HFF-Myc (cell line): ENCODE measurements at regions not wholly inside any gene's neighbourhood (a gene's known extent, or its start where the extent isn't known, plus 50 kb on each side); places are given as distances from the start of the nearest gene placed in this dataset.

ENCODE experiments used
- DNase-seq: peaks from one replicate; pipeline ENCODE4 v3.0.0-alpha.2; 2011; ENCODE audit warnings: low read depth; ENCODE audit errors: extremely low read depth
- H3K4me3 ChIP-seq: replicated peaks from 2 replicates; pipeline ENCODE4 v1.5.1; 2011; ENCODE audit warnings: low read depth, mild to moderate bottlenecking, control low read depth, low read length
- CTCF ChIP-seq: IDR thresholded peaks from 2 replicates; pipeline ENCODE4 v1.5.1; 2012; ENCODE audit warnings: mild to moderate bottlenecking, low read depth, low read length, control low read depth; ENCODE audit errors: missing control alignments

- DNase-seq: no peak
- H3K4me3 ChIP-seq: no peak overlapping the region
- no peak for TF ChIP-seq CTCF
These were observed 259.2 kb downstream of the WDR11 start for GRCh38 chr10:121110369-121110768.

- no peak overlapping the region for H3K4me3 ChIP-seq
- TF ChIP-seq CTCF: no peak
- no peak for DNase-seq
These were observed 261.0 kb downstream of the WDR11 start for GRCh38 chr10:121112136-121112535.

- DNase-seq: no peak
- H3K4me3 ChIP-seq: no peak overlapping the region
- TF ChIP-seq CTCF: no peak
These were observed 261.6 kb downstream of the WDR11 start for GRCh38 chr10:121112579-121113384.

- DNase-seq: no peak
- H3K4me3 ChIP-seq: no peak overlapping the region
- no peak for TF ChIP-seq CTCF
These were observed 262.2 kb downstream of the WDR11 start for GRCh38 chr10:121113385-121113696.

- TF ChIP-seq CTCF: no peak
- no peak overlapping the region for H3K4me3 ChIP-seq
- DNase-seq: no peak
These were observed 262.7 kb downstream of the WDR11 start for GRCh38 chr10:121113911-121114310.

GRCh38 chr10:121115154-121115553, 264.0 kb downstream of the WDR11 start:
- no peak overlapping the region for H3K4me3 ChIP-seq
- no peak for TF ChIP-seq CTCF
- no peak for DNase-seq

GRCh38 chr10:121121462-121121861, 270.3 kb downstream of the WDR11 start:
- H3K4me3 ChIP-seq: no peak overlapping the region
- no peak for TF ChIP-seq CTCF
- no peak for DNase-seq
